ENCODE measurements at regions not wholly inside any gene's neighbourhood (a gene's known extent, or its start where the extent isn't known, plus 50 kb on each side); places are given as distances from the start of the nearest gene placed in this dataset.
A peak's percentile ranks its signal among the peaks of the same experiment; 100 is the strongest.
"Not testable (repeated sequence)": the region's sequence is repeated elsewhere in the genome, so short reads cannot be mapped to it uniquely, and the experiment has no call there.

- no peak for DNase-seq
Measured at GRCh38 chr7:17020250-17020649, 138.5 kb upstream of the AGR3 start.

GRCh38 chr7:17021205-17021604, 139.4 kb upstream of the AGR3 start:
- DNase-seq: no peak

GRCh38 chr7:17022920-17023319, 141.1 kb upstream of the AGR3 start:
- no peak for DNase-seq

GRCh38 chr7:17026269-17026668, 144.5 kb upstream of the AGR3 start:
- no peak for DNase-seq

- no peak for DNase-seq
Measured at GRCh38 chr7:17027143-17027788, 145.5 kb upstream of the AGR3 start.

GRCh38 chr7:17027789-17028152, 146.0 kb upstream of the AGR3 start:
- no peak for DNase-seq

- no peak for DNase-seq
Measured at GRCh38 chr7:17029150-17029549, 147.4 kb upstream of the AGR3 start.

GRCh38 chr7:17030559-17030958, 148.8 kb upstream of the AGR3 start:
- no peak for DNase-seq

GRCh38 chr7:17031906-17032551, 150.2 kb upstream of the AGR3 start:
- no peak for DNase-seq

GRCh38 chr7:17033245-17033644, 151.5 kb upstream of the AGR3 start:
- no peak for DNase-seq

- no peak for DNase-seq
Measured at GRCh38 chr7:17036584-17036983, 154.8 kb upstream of the AGR3 start.

GRCh38 chr7:17037356-17037755, 155.6 kb upstream of the AGR3 start:
- DNase-seq: no peak

- no peak for DNase-seq
Measured at GRCh38 chr7:17038160-17038782, 156.5 kb upstream of the AGR3 start.

GRCh38 chr7:17038783-17039170, 157.0 kb upstream of the AGR3 start:
- no peak for DNase-seq

GRCh38 chr7:17039372-17039771, 157.6 kb upstream of the AGR3 start:
- DNase-seq: no peak

- no peak for DNase-seq
Measured at GRCh38 chr7:17040716-17041115, 158.9 kb upstream of the AGR3 start.

- DNase-seq: peak; percentile 57
Measured at GRCh38 chr7:17041324-17041723, 159.5 kb upstream of the AGR3 start.

- no peak for DNase-seq
Measured at GRCh38 chr7:17042211-17042610, 160.4 kb upstream of the AGR3 start.

- DNase-seq: no peak
Measured at GRCh38 chr7:17043012-17043877, 161.5 kb upstream of the AGR3 start.

GRCh38 chr7:17044396-17044795, 162.6 kb upstream of the AGR3 start:
- no peak for DNase-seq

GRCh38 chr7:17044861-17045260, 163.1 kb upstream of the AGR3 start:
- DNase-seq: no peak

GRCh38 chr7:17046259-17046658, 164.5 kb upstream of the AGR3 start:
- no peak for DNase-seq

- no peak for DNase-seq
Measured at GRCh38 chr7:17046666-17047065, 164.9 kb upstream of the AGR3 start.

- not testable (repeated sequence) for DNase-seq
Measured at GRCh38 chr7:17053164-17053563, 171.4 kb upstream of the AGR3 start.
